ENCODE measurements at regions not wholly inside any gene's neighbourhood (a gene's known extent, or its start where the extent isn't known, plus 50 kb on each side); places are given as distances from the start of the nearest gene placed in this dataset.

GRCh38 chr5:27733237-27733636 lies 694.9 kb upstream of the CDH9 start:
- H3K36me3 Mint-ChIP-seq (ENCODE audit: low read depth): no peaks in the 10 kb centered on the region
- H3K9me3 Mint-ChIP-seq (ENCODE audit: low read depth): peaks cover 4% of the 10 kb centered on the region
- no peak overlapping the region for H3K4me3 Mint-ChIP-seq (ENCODE audit: unreplicated experiment)
- no peaks in the 10 kb centered on the region for H3K4me1 Mint-ChIP-seq (ENCODE audit: low read depth)
- no peak overlapping the region for H3K27ac Mint-ChIP-seq (ENCODE audit: unreplicated experiment)
- H3K27me3 Mint-ChIP-seq (ENCODE audit: low read depth): no peaks in the 10 kb centered on the region
- no peak for DNase-seq (ENCODE audit: low spot score)
- no peak for TF ChIP-seq CTCF (IDR thresholded peaks at IDR 0.05)

- H3K27me3 Mint-ChIP-seq (ENCODE audit: low read depth): peaks cover 3% of the 10 kb centered on the region
- H3K4me3 Mint-ChIP-seq (ENCODE audit: unreplicated experiment): no peak overlapping the region
- no peak for TF ChIP-seq CTCF (IDR thresholded peaks at IDR 0.05)
- peaks cover 4% of the 10 kb centered on the region for H3K9me3 Mint-ChIP-seq (ENCODE audit: low read depth)
- no peak for DNase-seq (ENCODE audit: low spot score)
- H3K4me1 Mint-ChIP-seq (ENCODE audit: low read depth): no peaks in the 10 kb centered on the region
- no peak overlapping the region for H3K27ac Mint-ChIP-seq (ENCODE audit: unreplicated experiment)
- H3K36me3 Mint-ChIP-seq (ENCODE audit: low read depth): no peaks in the 10 kb centered on the region
Observed at GRCh38 chr5:27727254-27727653, 688.9 kb upstream of the CDH9 start.

DNA sequence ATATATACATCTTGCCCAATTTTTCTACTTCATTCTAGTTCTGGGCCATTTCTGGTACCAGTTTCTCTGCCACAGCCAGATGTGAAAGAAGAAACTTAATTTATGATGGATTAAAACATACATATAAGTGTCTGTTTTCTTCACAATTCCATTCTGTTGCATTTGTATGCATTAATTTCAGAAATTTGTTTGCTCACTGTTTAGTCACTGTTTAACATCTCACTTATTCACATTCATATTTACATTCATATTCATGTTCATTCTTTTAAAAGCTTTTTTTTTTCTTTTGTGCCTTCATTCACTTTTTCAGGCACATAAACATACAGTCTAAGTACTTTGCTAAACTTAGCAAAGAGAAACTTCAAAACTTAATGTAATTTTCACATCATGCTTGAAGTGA lies 684.0 kb upstream of the CDH9 start:
- no peak for TF ChIP-seq CTCF (IDR thresholded peaks at IDR 0.05)
- H3K4me3 Mint-ChIP-seq (ENCODE audit: unreplicated experiment): no peak overlapping the region

DNA sequence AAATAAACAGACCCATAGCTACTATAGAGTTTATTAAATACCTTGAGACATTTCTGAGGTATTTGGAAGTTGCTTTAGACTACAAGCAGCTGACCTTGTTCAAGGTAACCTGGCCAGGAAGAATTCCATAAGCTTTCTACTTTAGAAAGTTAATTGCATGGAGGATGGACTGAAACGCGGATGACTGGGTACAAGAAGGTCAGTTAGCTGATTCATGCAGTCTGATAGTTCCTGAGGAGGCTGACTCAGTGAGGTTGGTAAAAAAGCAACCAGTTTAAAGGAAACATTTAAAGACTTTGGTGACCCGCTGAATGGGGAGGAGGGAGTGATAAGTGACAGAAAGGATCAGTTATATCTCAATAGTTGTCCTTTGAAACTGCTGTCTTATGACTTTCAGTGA lies 670.1 kb upstream of the CDH9 start:
- no peak for TF ChIP-seq CTCF (IDR thresholded peaks at IDR 0.05)

More for the DNA sequence above, 684.0 kb upstream of the CDH9 start:
- DNase-seq (ENCODE audit: low spot score): no peak
- H3K27ac Mint-ChIP-seq (ENCODE audit: unreplicated experiment): no peak overlapping the region
- H3K9me3 Mint-ChIP-seq (ENCODE audit: low read depth): no peaks in the 10 kb centered on the region
- no peaks in the 10 kb centered on the region for H3K36me3 Mint-ChIP-seq (ENCODE audit: low read depth)
- H3K4me1 Mint-ChIP-seq (ENCODE audit: low read depth): no peaks in the 10 kb centered on the region
- peaks cover 9% of the 10 kb centered on the region for H3K27me3 Mint-ChIP-seq (ENCODE audit: low read depth)

GRCh38 chr5:27706832-27707231 lies 668.4 kb upstream of the CDH9 start:
- TF ChIP-seq CTCF (IDR thresholded peaks at IDR 0.05): no peak
- Mint-ChIP-seq H3K36me3 (ENCODE audit: low read depth) (no peaks in the 10 kb centered on the region), H3K4me1 (ENCODE audit: low read depth) (no peaks in the 10 kb centered on the region), H3K4me3 (ENCODE audit: unreplicated experiment) (no peak overlapping the region), H3K27me3 (ENCODE audit: low read depth) (peaks cover 4% of the 10 kb centered on the region), H3K27ac (ENCODE audit: unreplicated experiment) (no peak overlapping the region), H3K9me3 (ENCODE audit: low read depth) (no peaks in the 10 kb centered on the region)
- no peak for DNase-seq (ENCODE audit: low spot score)

More for the DNA sequence above, 670.1 kb upstream of the CDH9 start:
- no peak for DNase-seq (ENCODE audit: low spot score)
- Mint-ChIP-seq H3K36me3 (ENCODE audit: low read depth) (no peaks in the 10 kb centered on the region), H3K4me3 (ENCODE audit: unreplicated experiment) (no peak overlapping the region), H3K27ac (ENCODE audit: unreplicated experiment) (no peak overlapping the region), H3K9me3 (ENCODE audit: low read depth) (peaks cover 8% of the 10 kb centered on the region), H3K4me1 (ENCODE audit: low read depth) (no peaks in the 10 kb centered on the region), H3K27me3 (ENCODE audit: low read depth) (peaks cover 4% of the 10 kb centered on the region)
